A549 (cell line): ENCODE measurements at regions not wholly inside any gene's neighbourhood (a gene's known extent, or its start where the extent isn't known, plus 50 kb on each side); places are given as distances from the start of the nearest gene placed in this dataset.

ENCODE experiments used
- ATAC-seq, 2 experiments: fragments of 200-7000 bp in 1 of 2; fragments of >200 bp in 1 of 2; cut with Nextera tagmentation in 1 of 2; cut with Tn5 transposase in 1 of 2; 3 replicates each; pipeline versions ENCODE4 v1.8.0 to v1.9.1; 2018 to 2020; ENCODE audit warnings: mild to moderate bottlenecking in 1 of 2, moderate library complexity in 1 of 2
- CTCF ChIA-PET: fragments of 300-600 bp; sonication (Branson Sonifier 250); formaldehyde crosslinking; extraction: SDS; loops from one replicate; lab custom pipeline; 2021; ENCODE audit warnings: antibody characterized with exemption, inconsistent platforms; lab: Yijun Ruan, JAX
- POLR2A ChIA-PET: fragments of 350-600 bp; formaldehyde crosslinking; extraction: SDS; loops from one replicate; lab custom pipeline; 2021; ENCODE audit warnings: antibody characterized with exemption, inconsistent platforms; lab: Yijun Ruan, JAX
- DNase-seq, 2 experiments: peaks; one replicate each; pipeline versions ENCODE4 v3.0.0 to v3.0.0-alpha.2; 2011 to 2016; ENCODE audit warnings: low read depth in 1 of 2, low spot score in 1 of 2
- FAIRE-seq: peaks from 2 replicates; lab custom pipeline; 2011; peaks lifted over from hg19 to GRCh38; lab: Jason Lieb, UNC
- H3K27ac ChIP-seq, 2 experiments: fragments of >200 bp; sonication (Bioruptor Twin); formaldehyde crosslinking; 3 replicates each; pipeline ENCODE4 v1.5.1; 2016 to 2017
- H3K4me1 ChIP-seq: fragments of >200 bp; sonication (Bioruptor Twin); formaldehyde crosslinking; 3 replicates; pipeline ENCODE4 v1.6.1; 2016
- H3K4me2 ChIP-seq: fragments of >200 bp; sonication (Bioruptor Twin); formaldehyde crosslinking; 3 replicates; pipeline ENCODE4 v1.6.1; 2016
- H3K4me3 ChIP-seq: fragments of >200 bp; sonication (Bioruptor Twin); formaldehyde crosslinking; 3 replicates; pipeline ENCODE4 v1.5.1; 2016
- H3K9me3 ChIP-seq: fragments of >200 bp; sonication (Bioruptor Twin); formaldehyde crosslinking; 3 replicates; pipeline ENCODE4 v1.6.1; 2016
- BCL3 ChIP-seq: fragments of >200 bp; sonication (Bioruptor Twin); formaldehyde crosslinking; IDR thresholded peaks from 3 replicates; pipeline ENCODE4 v1.6.1; 2016
- CBX2 ChIP-seq: fragments of 200-600 bp; sonication (generic); IDR thresholded peaks from 2 replicates; pipeline ENCODE4 v1.6.1; 2016; ENCODE audit warnings: low read depth, mild to moderate bottlenecking, borderline replicate concordance
- CEBPB ChIP-seq, 2 experiments: fragments of >200 bp in 1 of 2; sonication (Bioruptor Twin) in 1 of 2; formaldehyde crosslinking in 1 of 2; IDR thresholded peaks; 2 replicates each; pipeline ENCODE4 v1.6.1; 2012 to 2016
- CTCF ChIP-seq: fragments of >200 bp; sonication (Bioruptor Twin); formaldehyde crosslinking; IDR thresholded peaks from 3 replicates; pipeline ENCODE4 v1.5.1; 2016
- EP300 ChIP-seq, 2 experiments: fragments of >200 bp; sonication (Bioruptor Twin); formaldehyde crosslinking; IDR thresholded peaks; 2 replicates in 1 of 2; 3 replicates in 1 of 2; pipeline ENCODE4 v1.6.1; 2016 to 2017
- ESRRA ChIP-seq: fragments of 150-350 bp; IDR thresholded peaks from 2 replicates; pipeline ENCODE4 v1.6.1; 2014; ENCODE audit warnings: mild to moderate bottlenecking, low read length, borderline replicate concordance
- HDAC2 ChIP-seq: fragments of 200-600 bp; sonication (generic); IDR thresholded peaks from 2 replicates; pipeline ENCODE4 v1.6.1; 2016
- HES2 ChIP-seq: fragments of >200 bp; sonication (Bioruptor Twin); formaldehyde crosslinking; IDR thresholded peaks from 2 replicates; pipeline ENCODE4 v1.6.1; 2016
- HEYL ChIP-seq: fragments of 250-450 bp; sonication (Bioruptor Pico); IDR thresholded peaks from 2 replicates; pipeline ENCODE4 v1.8.0; 2021; ENCODE audit warnings: mild to moderate bottlenecking, moderate library complexity
- JUNB ChIP-seq: fragments of >200 bp; sonication (Bioruptor Twin); formaldehyde crosslinking; IDR thresholded peaks from 2 replicates; pipeline ENCODE4 v1.6.1; 2016
- MYC ChIP-seq: IDR thresholded peaks from 2 replicates; pipeline ENCODE4 v1.6.1; 2012; ENCODE audit warnings: mild to moderate bottlenecking, inconsistent platforms, low read length, improper control_type of control experiment, borderline replicate concordance
- NFE2L2 ChIP-seq: fragments of 150-350 bp; conservative IDR thresholded peaks from 2 replicates; pipeline ENCODE4 v1.6.1; 2014; ENCODE audit warnings: low read length
- POLR2AphosphoS2 ChIP-seq: conservative IDR thresholded peaks from 2 replicates; pipeline ENCODE4 v1.6.1; 2012; ENCODE audit warnings: low read length, improper control_type of control experiment, inconsistent platforms
- RAD21 ChIP-seq, 2 experiments: fragments of >200 bp in 1 of 2; sonication (Bioruptor Twin) in 1 of 2; formaldehyde crosslinking in 1 of 2; IDR thresholded peaks in 1 of 2; conservative IDR thresholded peaks in 1 of 2; 2 replicates in 1 of 2; 3 replicates in 1 of 2; pipeline ENCODE4 v1.6.1; 2012 to 2018; ENCODE audit warnings: inconsistent platforms in 1 of 2
- RARB ChIP-seq: fragments of 250-450 bp; sonication (Bioruptor Pico); IDR thresholded peaks from 2 replicates; pipeline ENCODE4 v1.8.0; 2021; ENCODE audit warnings: mild to moderate bottlenecking, moderate library complexity
- REST ChIP-seq: fragments of 200-600 bp; sonication (generic); IDR thresholded peaks from 2 replicates; pipeline ENCODE4 v1.6.1; 2016; ENCODE audit warnings: antibody characterized with exemption, mild to moderate bottlenecking, moderate library complexity
- RFX5 ChIP-seq: fragments of 450-650 bp; IDR thresholded peaks from 2 replicates; pipeline ENCODE4 v1.7.1; 2014; ENCODE audit warnings: antibody characterized with exemption, mild to moderate bottlenecking, moderate library complexity
- SMC3 ChIP-seq: fragments of >200 bp; sonication (Bioruptor Twin); formaldehyde crosslinking; IDR thresholded peaks from 3 replicates; pipeline ENCODE4 v1.6.1; 2018; ENCODE audit warnings: inconsistent platforms
- TFCP2L1 ChIP-seq: fragments of 250-450 bp; sonication (Bioruptor Pico); IDR thresholded peaks from 2 replicates; pipeline ENCODE4 v1.5.0; 2021; ENCODE audit warnings: mild to moderate bottlenecking
- TP53 ChIP-seq: fragments of 250-450 bp; sonication (Bioruptor Pico); IDR thresholded peaks from 2 replicates; pipeline ENCODE4 v1.5.0; 2021; ENCODE audit warnings: mild to moderate bottlenecking, moderate library complexity
- USF2 ChIP-seq: fragments of 450-650 bp; IDR thresholded peaks from 2 replicates; pipeline ENCODE4 v1.6.1; 2014; ENCODE audit warnings: antibody characterized with exemption
- ZC3H11A ChIP-seq: fragments of 450-650 bp; IDR thresholded peaks from 2 replicates; pipeline ENCODE4 v1.6.1; 2014; ENCODE audit warnings: antibody characterized with exemption, mild to moderate bottlenecking
- ZNF302 ChIP-seq: fragments of 250-450 bp; sonication (Bioruptor Pico); IDR thresholded peaks from 2 replicates; pipeline ENCODE4 v1.9.0; 2021; ENCODE audit warnings: inconsistent platforms, mild to moderate bottlenecking, moderate library complexity
- WGBS: methylation state at CpG from one replicate; pipeline ENCODE4 v1.1.6; 2017; ENCODE audit errors: missing lambda C conversion rate; 5-methylcytosine and 5-hydroxymethylcytosine counted together

GRCh38 chr3:193829781-193830180 lies 236.8 kb downstream of the OPA1 start:
- H3K4me2 ChIP-seq = no peak overlapping the region
- no peak overlapping the region for H3K27ac ChIP-seq
- CTCF ChIA-PET = no interaction called here
- 56% methylated on average over 5 of the region's 5 CpGs for WGBS
- no peak for DNase-seq
- no peaks in the 10 kb centered on the region for H3K9me3 ChIP-seq
- no peak overlapping the region for H3K4me3 ChIP-seq
- POLR2A ChIA-PET = no interaction called here
- TF ChIP-seq ESRRA (no peak), TFCP2L1 (CRISPR knock-in tag) (no peak), HES2 (no peak), CTCF (no peak), RAD21 (conservative IDR thresholded peaks at IDR 0.05 in 1 of 2, IDR thresholded peaks at IDR 0.05 in 1 of 2) (no peak), MYC (no peak), RFX5 (no peak), CBX2 (no peak), USF2 (no peak)
- no peak for FAIRE-seq
- ATAC-seq = peak in 1 of 2 experiments; percentile 43; a peak in 1 of 6 replicates
- no peaks in the 10 kb centered on the region for H3K4me1 ChIP-seq

GRCh38 chr3:193830791-193831191 lies 237.8 kb downstream of the OPA1 start:
- no peak overlapping the region for H3K4me2 ChIP-seq
- CTCF ChIA-PET = no interaction called here

More at GRCh38 chr3:193830791-193831191, 237.8 kb downstream of the OPA1 start:
- FAIRE-seq (no peak), ATAC-seq (no peak), DNase-seq (no peak)
- POLR2A ChIA-PET = no interaction called here
- no peaks in the 10 kb centered on the region for H3K9me3 ChIP-seq
- no peak for TF ChIP-seq EP300 (IDR thresholded peaks at IDR 0.05)
- no peak for TF ChIP-seq TFCP2L1 (CRISPR knock-in tag)
- TF ChIP-seq RARB (CRISPR knock-in tag) = no peak
- no peak for TF ChIP-seq HEYL (CRISPR knock-in tag)
- TF ChIP-seq TP53 (CRISPR knock-in tag) = no peak
- no peak for TF ChIP-seq ZNF302 (CRISPR knock-in tag)
- TF ChIP-seq NFE2L2 = no peak
- TF ChIP-seq SMC3 = no peak
- no peak for TF ChIP-seq REST
- no peak for TF ChIP-seq BCL3
- TF ChIP-seq ZC3H11A = no peak
- no peak for TF ChIP-seq JUNB
- no peak for TF ChIP-seq HDAC2
- TF ChIP-seq CEBPB (IDR thresholded peaks at IDR 0.05) = no peak
- no peak for TF ChIP-seq POLR2AphosphoS2
- TF ChIP-seq USF2 = no peak
- TF ChIP-seq HES2 = no peak
- no peak overlapping the region for H3K27ac ChIP-seq
- H3K4me1 ChIP-seq = no peaks in the 10 kb centered on the region
- H3K4me3 ChIP-seq = no peak overlapping the region
- WGBS = 96% methylated on average over 8 of the region's 8 CpGs
